ENCODE measurements at regions not wholly inside any gene's neighbourhood (a gene's known extent, or its start where the extent isn't known, plus 50 kb on each side); places are given as distances from the start of the nearest gene placed in this dataset.
"Not testable (repeated sequence)": the region's sequence is repeated elsewhere in the genome, so short reads cannot be mapped to it uniquely, and the experiment has no call there.

DNA sequence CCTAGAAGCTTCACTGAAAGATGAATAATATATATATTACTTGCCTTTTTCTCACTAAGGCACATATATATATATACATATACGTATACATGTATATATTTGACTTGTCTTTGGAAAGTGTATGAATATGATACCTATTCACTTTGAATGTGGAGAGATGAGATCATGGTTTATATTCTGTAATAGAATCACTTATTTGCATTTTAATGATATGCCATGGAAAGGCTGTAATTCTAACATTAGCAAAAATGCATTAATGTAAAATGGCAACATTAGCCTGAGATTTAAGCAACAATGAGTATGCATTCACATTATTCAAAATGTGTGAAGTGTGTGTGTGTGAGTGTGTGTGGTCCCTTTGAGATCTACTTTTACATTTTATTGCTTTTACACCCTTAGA, 54.5 kb upstream of the PRKD1 start:
- no peak for DNase-seq (ENCODE audit: low read depth)

DNA sequence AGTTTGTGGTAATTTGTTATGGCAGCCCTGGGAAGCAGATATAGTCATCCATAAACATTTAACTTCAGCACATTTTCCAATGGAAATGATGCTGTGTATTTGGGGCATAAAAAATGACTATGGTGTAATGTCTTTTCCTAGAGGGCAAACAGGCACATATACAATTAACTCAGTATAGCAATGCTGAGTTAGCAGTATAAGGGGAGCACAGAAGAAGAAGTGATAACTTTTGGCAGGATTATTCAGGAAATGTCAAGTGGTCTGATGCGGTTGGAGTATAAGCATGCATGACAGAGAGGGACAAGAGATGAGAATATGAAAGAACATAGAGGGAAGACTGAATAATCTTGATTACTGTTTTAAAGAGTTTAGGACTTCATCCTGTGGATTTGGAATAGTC, 55.3 kb upstream of the PRKD1 start:
- no peak for DNase-seq (ENCODE audit: low read depth)

DNA sequence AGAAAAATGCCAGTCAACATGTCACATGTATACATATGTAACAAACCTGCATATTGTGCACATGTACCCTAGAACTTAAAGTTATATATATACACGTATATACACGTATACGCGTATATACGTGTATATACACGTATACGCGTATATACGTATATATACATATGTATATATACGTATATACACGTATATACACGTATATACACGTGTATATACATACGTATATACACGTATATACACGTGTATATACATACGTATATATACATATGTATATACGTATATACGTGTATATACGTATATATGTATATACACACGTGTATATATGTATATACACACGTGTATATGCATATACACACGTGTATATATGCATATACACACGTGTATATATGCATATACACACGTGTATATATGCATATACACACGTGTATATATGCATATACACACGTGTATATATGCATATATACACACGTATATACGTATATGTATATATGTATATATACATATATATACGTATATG, 62.8 kb upstream of the PRKD1 start:
- not testable (repeated sequence) for DNase-seq (ENCODE audit: low read depth)

DNA sequence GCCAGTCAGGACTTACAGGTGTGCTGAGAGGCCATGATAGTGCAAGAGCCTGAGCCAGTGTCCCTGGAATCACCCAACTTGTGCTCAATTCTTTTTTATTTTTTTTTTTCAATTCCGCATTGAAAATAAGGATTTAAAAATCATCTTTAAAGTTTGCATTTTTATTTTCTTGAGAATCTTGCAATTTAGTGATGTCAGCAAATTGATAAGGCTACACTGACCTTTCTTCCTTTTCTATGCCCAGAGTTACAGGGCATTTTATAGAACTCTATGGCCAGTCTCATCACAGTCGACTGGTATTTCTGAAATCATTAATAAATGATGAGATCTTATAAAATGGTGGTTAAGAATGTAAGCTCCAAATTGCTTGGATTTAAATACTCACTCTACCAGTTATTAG, 63.3 kb upstream of the PRKD1 start:
- no peak for DNase-seq (ENCODE audit: low read depth)

DNA sequence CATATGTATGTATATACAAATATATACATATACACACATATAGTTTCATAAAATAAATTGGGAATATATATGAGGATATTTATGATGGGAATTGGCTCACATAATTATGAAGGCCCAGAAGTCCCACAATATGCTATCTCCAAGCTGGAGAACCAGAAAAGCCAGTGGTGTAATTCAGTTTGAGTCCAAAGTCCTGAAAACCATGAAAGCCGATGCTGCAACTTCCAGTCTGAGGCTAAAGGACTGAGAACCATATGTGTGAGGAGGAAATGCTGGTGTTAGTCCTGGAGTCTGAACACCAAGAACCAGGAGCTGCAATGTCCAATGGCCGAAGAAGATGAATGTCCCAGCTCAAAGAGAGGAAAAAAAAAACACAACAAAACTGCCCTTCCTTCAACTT, 65.5 kb upstream of the PRKD1 start:
- no peak for DNase-seq (ENCODE audit: low read depth)

DNA sequence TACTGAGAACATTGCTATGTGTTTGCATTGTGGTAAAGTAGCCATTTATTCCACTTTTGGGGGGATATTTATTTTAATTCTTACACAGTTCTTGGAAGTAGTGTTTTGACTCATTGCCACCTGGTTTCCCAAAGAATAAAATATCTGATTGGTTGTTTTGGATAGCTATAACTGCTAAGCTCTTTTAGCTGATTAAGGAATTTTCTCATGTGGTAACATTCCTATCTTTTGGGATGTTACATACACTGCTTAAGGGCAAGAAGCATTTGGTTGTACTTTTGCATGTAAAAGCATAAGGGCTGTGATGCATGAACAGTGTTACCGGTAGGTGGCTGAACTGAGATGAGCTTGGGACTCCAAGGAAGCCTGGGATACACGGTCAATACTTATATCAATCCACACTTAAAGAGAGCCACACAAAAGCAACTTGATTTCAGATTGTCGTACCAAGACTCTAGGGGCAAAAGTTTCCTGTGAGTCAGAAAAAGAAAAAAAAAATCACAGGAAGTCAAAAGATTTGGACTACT, 71.4 kb upstream of the PRKD1 start:
- no peak for DNase-seq (ENCODE audit: low read depth)

DNA sequence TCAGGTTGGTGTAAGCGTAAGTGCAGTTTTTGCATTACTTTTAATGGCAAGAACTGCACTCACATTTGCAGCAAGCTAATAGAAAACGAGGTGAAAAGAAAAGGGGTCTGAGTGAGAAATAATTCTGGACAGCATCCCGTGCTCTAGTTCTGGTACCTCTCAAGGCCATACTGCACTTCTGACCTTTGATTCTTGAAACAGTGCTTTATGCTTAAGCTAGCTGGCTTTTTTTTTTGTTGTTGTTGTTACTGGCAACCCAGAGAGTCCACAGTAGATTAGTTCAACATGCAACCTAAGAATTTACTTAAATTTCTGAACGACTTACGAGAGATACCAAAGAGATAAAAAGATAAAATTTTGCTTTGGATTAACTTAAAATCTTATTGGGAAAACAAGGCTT, 75.2 kb upstream of the PRKD1 start:
- no peak for DNase-seq (ENCODE audit: low read depth)

DNA sequence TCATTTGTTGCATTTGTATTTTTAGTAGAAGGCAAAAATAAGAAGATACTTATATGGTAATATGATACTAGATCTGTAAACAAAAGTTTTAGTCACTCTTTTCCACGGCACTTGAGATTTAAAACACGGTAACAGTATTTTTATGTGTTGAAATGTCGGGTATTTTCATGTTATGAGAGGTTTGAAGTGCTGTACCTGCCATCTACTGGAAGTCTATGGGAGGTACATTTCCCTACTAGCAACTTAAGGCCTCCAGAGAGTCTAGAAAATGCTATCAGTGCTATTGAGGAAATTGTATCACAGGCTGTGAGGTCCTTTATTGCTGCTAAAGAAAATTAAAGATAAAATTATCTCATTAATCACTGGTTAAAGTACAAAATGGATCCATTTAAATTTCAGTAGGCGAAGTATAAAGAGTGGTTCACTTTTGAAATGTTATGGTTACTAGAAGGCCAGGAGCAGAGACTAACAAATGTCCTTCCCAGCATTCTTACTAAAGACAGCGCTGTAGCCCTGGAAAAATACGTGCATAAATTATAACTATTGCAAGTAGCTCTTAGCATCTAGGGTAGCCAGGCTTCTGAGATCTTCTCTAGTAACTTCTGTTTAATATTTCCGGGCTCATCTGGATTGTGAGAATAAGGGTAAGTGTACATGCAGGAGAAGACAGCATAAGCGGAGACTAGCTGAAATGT, 77.6 kb upstream of the PRKD1 start:
- no peak for DNase-seq (ENCODE audit: low read depth)

DNA sequence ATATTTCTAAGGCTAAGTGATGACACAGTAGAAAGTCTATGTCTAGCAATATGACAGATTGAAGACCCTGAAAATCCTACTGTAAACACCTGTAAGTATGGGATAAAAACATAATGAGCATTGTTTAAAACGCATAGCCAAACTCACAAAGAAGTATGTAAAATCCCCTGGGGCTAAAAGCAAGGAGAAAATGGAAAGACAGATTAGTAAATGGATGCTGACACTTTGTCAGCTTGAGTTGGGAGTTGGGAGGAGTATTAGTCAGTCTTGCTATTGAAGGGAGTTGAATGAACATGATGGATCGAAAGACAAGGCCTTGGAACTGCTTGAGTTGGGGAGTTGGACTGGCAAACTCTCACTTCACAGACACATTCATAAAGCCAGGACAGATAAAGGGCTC, 79.0 kb upstream of the PRKD1 start:
- DNase-seq (ENCODE audit: low read depth), result no peak

DNA sequence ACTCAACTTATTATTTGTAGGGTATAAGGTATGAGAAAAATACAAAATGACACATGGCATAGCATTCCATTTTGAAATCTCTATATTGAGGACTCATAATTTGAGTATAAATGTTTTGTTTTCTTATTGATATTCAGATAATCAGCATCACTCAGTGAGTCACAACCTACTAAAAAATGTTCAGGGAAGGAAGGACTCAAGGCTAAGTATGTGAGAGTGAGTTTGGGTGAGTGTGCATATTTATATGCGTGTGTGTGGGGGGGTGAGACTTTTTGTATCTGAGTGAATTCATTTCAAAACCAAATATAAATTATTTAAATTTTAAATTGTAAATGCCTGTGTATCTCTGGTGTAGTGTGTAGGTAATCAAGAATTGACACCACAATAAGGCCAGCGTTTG, 87.8 kb upstream of the PRKD1 start:
- no peak for DNase-seq (ENCODE audit: low read depth)

DNA sequence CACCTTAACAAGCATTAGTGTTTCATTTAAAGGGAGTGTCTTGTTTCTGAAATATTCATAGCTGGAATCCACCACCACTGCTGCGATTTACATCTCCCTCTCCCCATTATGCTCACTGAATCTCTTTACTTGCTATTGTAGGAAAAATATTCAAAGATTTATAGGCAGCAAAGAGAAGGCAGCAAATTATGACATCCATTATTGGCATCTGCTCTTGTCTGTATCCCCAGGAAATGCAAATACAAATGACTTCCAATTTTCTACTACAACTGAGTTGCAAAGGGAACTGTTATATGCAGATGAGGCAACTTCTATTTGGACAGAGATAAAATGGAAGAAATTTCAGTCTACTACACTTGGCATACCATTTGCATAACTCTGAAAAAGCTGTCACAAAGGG, 88.4 kb upstream of the PRKD1 start:
- DNase-seq (ENCODE audit: low read depth), result no peak

DNA sequence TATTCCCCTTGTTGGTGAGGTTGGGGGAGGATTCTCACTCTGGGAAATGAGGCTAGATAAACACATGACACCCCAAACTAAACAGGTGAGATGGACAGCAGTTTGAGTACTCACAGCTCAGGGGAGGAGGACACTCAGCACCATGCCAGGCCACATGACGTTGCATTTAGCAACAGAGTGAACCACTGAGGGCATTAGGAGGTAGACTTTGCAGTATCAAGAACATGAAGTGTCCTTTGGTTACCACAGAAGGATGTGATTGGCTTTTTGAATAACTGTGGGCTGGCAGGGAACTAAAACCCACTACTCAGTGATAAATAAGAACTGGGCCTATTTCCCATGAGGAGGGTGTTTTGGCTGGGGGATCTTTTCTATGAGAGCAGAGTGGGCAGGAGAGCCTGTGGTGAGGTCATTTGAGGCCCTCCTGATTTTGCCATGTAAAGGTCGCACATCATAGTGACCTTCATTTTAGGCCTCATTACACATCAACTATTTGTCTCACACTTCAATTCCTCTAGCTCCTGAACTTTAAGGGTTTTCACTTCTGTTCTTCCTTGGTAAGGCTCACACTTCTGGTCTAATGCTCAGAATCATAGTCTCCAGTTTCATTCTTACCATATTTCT, 89.8 kb upstream of the PRKD1 start:
- no peak for DNase-seq (ENCODE audit: low read depth)

DNA sequence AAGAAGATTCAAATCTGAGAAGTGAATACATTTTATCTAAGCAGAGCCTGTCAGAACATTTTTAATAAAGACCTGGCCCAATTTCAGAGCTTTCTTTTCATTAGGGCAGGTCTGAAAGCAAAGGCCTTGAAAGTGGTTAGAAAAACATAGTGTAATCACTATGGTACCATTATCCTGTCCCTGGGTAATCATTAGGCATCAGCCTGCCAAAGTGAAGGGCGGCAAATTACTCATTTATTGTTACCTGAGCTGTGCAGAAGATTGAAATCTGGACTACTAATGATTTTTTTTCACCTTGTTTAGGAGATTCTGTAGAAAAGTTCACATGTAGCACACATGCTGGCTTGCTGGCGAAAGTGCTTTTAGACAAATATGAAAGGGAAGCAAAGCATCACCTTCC, 92.6 kb upstream of the PRKD1 start:
- no peak for DNase-seq (ENCODE audit: low read depth)

DNA sequence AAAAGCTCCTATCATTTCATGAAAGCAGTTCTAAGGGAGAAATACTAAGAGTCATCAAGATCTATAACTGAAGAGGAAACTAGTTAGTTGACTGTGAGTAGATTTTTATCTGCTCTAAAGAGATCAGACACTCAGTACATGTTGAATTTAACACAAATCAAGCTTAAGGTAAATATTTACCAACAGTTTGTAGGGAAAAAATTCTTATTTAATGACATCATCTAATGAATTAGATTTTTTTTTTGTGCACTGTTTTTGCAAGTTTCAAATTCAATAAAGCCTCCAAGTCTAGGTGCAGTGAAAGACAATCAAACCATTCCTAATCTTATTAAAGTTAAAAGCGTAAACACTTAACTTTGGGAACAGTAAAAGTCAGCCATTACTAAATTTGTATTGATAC, 93.0 kb upstream of the PRKD1 start:
- DNase-seq (ENCODE audit: low read depth), result no peak

DNA sequence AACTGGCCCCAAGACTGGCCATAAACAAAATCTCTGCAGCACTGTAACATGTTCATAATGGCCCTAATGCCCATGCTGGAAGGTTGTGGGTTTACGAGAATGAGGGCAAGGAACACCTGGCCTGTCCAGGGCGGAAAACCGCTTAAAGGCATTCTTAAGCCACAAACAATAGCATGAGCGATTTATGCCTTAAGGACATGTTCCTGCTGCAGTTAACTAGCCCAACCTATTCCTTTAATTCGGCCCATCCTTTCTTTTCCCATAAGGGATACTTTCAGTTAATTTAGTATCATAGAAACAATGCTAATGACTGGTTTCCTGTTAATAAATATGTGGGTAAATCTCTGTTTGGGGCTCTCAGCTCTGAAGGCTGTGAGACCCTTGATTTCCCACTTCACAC, 95.7 kb upstream of the PRKD1 start:
- DNase-seq (ENCODE audit: low read depth), result not testable (repeated sequence)

DNA sequence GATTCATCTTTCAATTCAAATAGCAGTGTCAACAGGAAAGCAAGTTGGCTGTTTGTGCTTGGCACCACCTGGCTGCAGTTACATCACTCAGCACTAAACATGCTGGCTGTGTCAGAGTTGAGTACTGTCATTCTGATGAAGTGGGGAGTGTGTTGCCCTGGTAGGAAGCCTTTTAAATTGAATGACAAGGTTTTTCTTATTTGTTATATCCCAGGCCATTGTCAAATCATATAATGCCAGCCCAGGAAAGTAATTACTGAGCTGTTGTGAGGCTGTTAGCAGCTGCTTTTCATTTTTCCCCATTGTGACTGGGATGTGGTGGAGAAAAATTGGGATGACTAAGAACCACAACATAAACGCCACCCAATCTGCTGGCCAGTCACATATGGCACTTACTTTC, 106.5 kb upstream of the PRKD1 start:
- no peak for DNase-seq (ENCODE audit: low read depth)

DNA sequence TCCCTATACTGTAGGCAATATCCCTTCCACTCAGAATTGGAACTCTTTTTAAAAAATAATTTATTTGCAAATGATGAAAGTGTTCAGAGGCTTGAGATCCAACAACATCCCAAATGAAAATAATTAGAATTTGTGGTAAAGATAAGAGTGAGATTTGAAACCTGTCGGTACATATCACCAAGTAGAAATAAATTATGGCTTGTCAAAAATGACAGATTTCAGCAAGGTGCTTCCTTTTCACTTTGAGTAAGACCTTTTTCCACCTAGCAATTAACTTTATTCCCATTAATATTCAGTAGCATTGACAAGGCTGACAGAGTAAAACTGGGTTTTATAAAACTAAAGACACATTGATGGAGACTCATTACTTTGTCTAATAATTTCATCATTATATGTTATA, 107.7 kb upstream of the PRKD1 start:
- DNase-seq (ENCODE audit: low read depth), result no peak

DNA sequence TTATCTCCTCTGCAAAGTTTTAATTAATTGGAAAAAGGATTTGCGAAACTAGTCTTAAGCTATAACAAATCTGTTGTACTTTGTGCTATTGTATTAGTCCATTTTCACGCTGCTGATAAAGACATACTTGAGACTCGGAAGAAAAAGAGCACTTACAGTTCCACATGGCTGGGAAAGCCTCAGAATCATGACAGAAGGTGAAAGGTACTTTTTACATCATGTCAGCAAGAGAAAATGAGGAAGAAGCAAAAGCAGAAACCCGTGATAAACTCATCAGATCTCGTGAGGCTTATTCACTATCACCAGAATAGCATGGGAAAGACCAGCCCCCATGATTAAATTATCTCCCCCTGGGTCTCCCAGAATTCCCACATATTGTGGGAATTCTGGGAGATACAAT, 118.1 kb upstream of the PRKD1 start:
- DNase-seq (ENCODE audit: low read depth), result no peak

DNA sequence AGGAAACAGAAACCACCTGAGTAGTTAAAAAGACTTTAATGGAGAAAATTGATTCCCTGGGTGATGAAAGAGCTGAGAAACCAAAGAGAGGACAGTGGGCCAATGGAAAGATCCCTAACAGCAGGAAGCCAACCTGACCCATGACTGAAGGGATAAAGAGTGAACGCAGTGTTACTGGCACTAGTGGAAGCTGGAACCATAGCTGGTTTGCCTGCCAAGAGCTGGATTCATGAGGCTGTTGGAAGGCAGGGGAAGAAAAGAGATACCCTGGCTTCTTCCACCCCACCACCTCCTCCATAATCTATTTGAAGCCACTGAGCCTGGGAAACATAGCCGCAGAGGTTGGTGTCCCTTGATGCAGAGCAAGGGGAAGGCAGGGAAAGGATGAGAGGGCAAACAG, 125.5 kb upstream of the PRKD1 start:
- no peak for DNase-seq (ENCODE audit: low read depth)

DNA sequence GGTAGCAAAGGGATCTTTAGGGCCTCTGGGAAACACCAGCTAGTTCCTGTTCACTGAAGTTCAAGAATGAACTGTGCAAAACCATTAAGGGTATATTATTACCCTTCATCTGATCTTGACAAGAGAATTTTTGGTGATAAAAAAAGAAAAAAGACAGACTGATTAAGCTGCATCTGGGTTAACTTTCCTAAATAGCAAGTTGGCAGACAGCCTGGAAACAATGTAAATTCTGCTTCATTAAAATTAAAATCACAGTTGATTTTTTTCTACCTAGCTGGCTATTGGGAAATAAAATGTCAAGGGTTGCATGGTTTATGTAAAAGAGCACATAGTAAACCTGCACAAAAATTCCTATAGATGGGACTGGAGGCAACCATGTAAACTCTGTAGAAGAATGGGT, 126.6 kb upstream of the PRKD1 start:
- DNase-seq (ENCODE audit: low read depth), result no peak

DNA sequence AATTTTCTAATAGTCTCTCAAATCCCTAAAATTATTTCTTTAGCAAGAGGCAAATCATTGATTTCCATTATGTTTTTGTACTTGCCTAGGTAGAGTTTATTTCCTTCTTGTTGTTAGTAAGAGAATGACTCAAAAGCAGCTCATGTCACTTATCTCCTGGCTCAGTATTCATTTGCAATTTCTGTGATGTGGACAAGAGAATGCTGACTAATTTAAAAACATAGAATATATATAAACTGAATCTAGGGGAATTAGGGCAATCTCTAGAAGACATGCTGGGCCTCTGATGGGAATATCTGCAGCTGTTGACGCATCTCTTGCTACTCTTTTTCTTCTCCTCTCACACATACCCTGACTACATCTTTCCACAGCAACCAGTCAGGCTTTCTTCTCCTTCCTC, 130.8 kb upstream of the PRKD1 start:
- no peak for DNase-seq (ENCODE audit: low read depth)

DNA sequence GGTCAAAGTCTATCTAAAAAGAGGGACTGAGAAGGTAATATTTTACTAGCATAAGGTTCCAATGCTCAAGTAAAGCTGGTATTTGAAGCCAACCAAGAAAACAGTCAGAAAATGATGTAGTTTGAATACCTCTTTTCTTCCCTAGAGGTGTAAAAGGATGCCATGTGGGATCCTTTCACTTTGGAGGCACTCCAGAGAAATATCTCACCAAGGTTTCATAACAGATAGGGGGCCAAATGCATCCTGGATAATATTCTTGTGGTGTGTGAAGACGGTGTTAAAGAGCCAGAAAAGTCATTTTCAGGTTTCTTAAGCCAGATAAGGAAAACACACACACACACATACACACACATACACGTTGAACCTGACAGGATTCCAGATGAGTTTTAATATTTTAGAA, 136.1 kb upstream of the PRKD1 start:
- DNase-seq (ENCODE audit: low read depth), result no peak

DNA sequence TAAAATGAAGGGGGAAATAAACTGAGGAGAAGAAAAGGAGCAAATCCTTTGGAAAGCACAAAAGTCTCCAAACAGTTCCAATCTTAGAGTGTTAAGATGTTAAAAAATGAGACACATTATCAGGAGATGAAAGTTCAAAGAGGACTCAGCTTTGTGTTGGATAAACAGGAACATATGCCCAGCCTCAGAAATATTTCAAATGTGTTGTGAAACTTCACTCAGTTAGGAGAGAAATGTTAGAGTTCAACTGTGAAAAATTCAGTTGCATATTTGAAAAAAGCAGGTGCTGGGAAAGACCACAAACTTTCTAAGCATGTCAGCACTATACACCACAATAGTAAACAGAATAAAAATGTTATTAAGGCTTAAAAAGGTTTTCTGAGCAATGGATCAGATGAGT, 136.8 kb upstream of the PRKD1 start:
- DNase-seq (ENCODE audit: low read depth), result no peak

DNA sequence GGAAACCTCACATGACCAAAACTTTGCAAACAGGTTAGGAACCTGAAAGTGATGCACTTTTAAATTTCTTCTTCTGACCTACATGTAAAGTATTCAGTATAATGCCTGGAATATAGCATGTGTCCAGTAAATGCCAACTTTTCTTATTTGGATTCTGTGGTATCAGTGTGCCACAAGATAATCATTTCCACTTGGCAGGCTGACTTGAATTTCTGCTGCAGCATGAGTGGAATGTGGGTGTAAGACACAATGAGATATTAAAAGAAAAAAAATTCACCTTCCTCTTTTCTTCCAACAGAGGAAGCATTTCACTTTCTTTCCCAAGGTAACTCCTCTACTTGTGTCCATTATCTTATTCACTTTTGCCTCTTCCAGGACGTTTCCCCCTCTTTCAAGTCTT, 141.9 kb upstream of the PRKD1 start:
- no peak for DNase-seq (ENCODE audit: low read depth)
